HG03520 (cell line): ENCODE measurements at regions not wholly inside any gene's neighbourhood (a gene's known extent, or its start where the extent isn't known, plus 50 kb on each side); places are given as distances from the start of the nearest gene placed in this dataset.
"Not testable (repeated sequence)": the region's sequence is repeated elsewhere in the genome, so short reads cannot be mapped to it uniquely, and the experiment has no call there.

Experiments
- ATAC-seq: cut with Tn5 transposase; IDR thresholded peaks from one replicate; pipeline ENCODE4 v1.9.1; 2021; ENCODE audit warnings: mild to moderate bottlenecking, moderate library complexity; ENCODE audit not compliant: unreplicated experiment

- ATAC-seq, result no peak
These were observed 177.5 kb downstream of the MTCL1 start for GRCh38 chr18:8882632-8883408.

GRCh38 chr18:8883409-8883668 lies 178.0 kb downstream of the MTCL1 start:
- no peak for ATAC-seq

GRCh38 chr18:8887877-8888276 lies 182.5 kb downstream of the MTCL1 start:
- ATAC-seq, result not testable (repeated sequence)

GRCh38 chr18:8889489-8889888 lies 184.1 kb downstream of the MTCL1 start:
- ATAC-seq, result no peak

- not testable (repeated sequence) for ATAC-seq
These were observed 185.1 kb downstream of the MTCL1 start for GRCh38 chr18:8890503-8890902.

- ATAC-seq, result no peak
These were observed 185.7 kb downstream of the MTCL1 start for GRCh38 chr18:8890957-8891464.

GRCh38 chr18:8893221-8893620 lies 187.9 kb downstream of the MTCL1 start:
- ATAC-seq, result no peak

GRCh38 chr18:8893628-8894231 lies 188.4 kb downstream of the MTCL1 start:
- ATAC-seq, result no peak

GRCh38 chr18:8894823-8895222 lies 189.5 kb downstream of the MTCL1 start:
- no peak for ATAC-seq

GRCh38 chr18:8895341-8895740 lies 190.0 kb downstream of the MTCL1 start:
- ATAC-seq, result no peak

- ATAC-seq, result no peak
These were observed 190.7 kb downstream of the MTCL1 start for GRCh38 chr18:8895987-8896619.

GRCh38 chr18:8899000-8899399 lies 193.6 kb downstream of the MTCL1 start:
- no peak for ATAC-seq

- ATAC-seq, result no peak
These were observed 195.2 kb downstream of the MTCL1 start for GRCh38 chr18:8900552-8900951.

- ATAC-seq, result no peak
These were observed 195.7 kb downstream of the MTCL1 start for GRCh38 chr18:8901019-8901418.

- ATAC-seq, result no peak
These were observed 198.2 kb upstream of the NDUFV2 start for GRCh38 chr18:8904316-8904715.

- ATAC-seq, result no peak
These were observed 193.5 kb upstream of the NDUFV2 start for GRCh38 chr18:8908792-8909510.

- no peak for ATAC-seq
These were observed 192.2 kb upstream of the NDUFV2 start for GRCh38 chr18:8910186-8910822.

- no peak for ATAC-seq
These were observed 191.7 kb upstream of the NDUFV2 start for GRCh38 chr18:8910843-8911242.

- no peak for ATAC-seq
These were observed 190.8 kb upstream of the NDUFV2 start for GRCh38 chr18:8911408-8912340.
